ENCODE measurements at regions not wholly inside any gene's neighbourhood (a gene's known extent, or its start where the extent isn't known, plus 50 kb on each side); places are given as distances from the start of the nearest gene placed in this dataset.

DNA sequence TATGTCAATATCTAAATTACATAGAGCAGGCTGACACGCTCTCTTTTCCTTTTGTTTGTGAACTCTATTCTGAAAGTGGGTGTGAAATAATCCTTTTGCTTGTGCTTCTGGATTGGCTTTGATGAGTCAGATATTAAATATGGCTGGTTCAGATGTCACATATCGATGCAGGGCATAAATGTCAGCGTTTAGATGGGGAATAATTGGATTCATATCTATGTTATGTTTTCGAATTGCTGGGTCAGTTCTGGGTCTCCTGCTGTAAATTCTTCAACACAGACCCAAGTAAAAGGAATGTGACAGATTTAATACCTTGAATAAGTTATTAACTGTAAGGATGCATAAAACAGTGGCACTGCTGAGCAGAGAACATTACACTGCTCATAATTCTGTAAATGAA, 118.7 kb upstream of the SNX2 start:
- Histone ChIP-seq H3F3A (ENCODE audit: insufficient read depth, low read length) (no peaks in the 10 kb centered on the region), H3K27me3 (ENCODE audit: insufficient read depth, low read length) (no peaks in the 10 kb centered on the region), H3K27ac (ENCODE audit: low read depth, low read length, poor library complexity, severe bottlenecking) (no peak overlapping the region), H2AFZ (ENCODE audit: low read length) (no peak overlapping the region), H3K9ac (ENCODE audit: low read length) (no peak overlapping the region), H3K9me3 (ENCODE audit: low read length) (no peaks in the 10 kb centered on the region), H3K79me2 (ENCODE audit: insufficient read depth, low read length) (no peaks in the 10 kb centered on the region), H3K4me1 (ENCODE audit: insufficient read depth, low read length, severe bottlenecking) (peaks cover 6% of the 10 kb centered on the region), H4K20me1 (ENCODE audit: insufficient read depth, low read length) (no peaks in the 10 kb centered on the region), H3K9me2 (ENCODE audit: low read depth, low read length) (no peaks in the 10 kb centered on the region), H3K4me2 (ENCODE audit: low read length) (no peak overlapping the region), H3K4me3 (ENCODE audit: low read depth, low read length, poor library complexity, severe bottlenecking) (no peak overlapping the region), H3K36me3 (ENCODE audit: insufficient read depth, low read length) (no peaks in the 10 kb centered on the region)
- TF ChIP-seq, protein P1, sequence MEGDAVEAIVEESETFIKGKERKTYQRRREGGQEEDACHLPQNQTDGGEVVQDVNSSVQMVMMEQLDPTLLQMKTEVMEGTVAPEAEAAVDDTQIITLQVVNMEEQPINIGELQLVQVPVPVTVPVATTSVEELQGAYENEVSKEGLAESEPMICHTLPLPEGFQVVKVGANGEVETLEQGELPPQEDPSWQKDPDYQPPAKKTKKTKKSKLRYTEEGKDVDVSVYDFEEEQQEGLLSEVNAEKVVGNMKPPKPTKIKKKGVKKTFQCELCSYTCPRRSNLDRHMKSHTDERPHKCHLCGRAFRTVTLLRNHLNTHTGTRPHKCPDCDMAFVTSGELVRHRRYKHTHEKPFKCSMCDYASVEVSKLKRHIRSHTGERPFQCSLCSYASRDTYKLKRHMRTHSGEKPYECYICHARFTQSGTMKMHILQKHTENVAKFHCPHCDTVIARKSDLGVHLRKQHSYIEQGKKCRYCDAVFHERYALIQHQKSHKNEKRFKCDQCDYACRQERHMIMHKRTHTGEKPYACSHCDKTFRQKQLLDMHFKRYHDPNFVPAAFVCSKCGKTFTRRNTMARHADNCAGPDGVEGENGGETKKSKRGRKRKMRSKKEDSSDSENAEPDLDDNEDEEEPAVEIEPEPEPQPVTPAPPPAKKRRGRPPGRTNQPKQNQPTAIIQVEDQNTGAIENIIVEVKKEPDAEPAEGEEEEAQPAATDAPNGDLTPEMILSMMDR (IDR thresholded peaks at IDR 0.05; ENCODE audit: low read length), result no peak
- no peak for TF ChIP-seq EZH2 (IDR thresholded peaks at IDR 0.05; ENCODE audit: borderline replicate concordance, low read length)

DNA sequence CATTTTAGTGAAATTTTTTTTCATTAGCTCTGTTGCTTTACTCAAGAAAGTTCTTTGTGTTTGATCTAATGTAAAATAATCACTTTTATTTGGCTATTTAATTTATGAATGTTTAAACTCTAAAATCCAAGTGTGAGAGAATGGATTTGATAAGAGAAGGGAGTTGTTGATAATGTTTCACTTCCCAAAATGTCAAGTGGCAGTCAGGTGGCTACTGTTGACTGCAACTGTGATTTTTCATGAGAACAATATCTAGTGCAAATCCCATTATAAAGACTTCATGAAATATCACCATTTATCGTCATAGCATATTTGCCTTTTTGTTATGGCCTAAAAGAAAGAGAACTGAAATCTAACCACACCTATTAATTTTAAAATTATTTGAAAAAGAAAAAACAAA, 118.3 kb upstream of the SNX2 start:
- no peaks in the 10 kb centered on the region for H3K36me3 ChIP-seq (ENCODE audit: insufficient read depth, low read length)
- H3K4me1 ChIP-seq (ENCODE audit: insufficient read depth, low read length, severe bottlenecking), result peaks cover 6% of the 10 kb centered on the region
- no peaks in the 10 kb centered on the region for H4K20me1 ChIP-seq (ENCODE audit: insufficient read depth, low read length)
- no peaks in the 10 kb centered on the region for H3K9me2 ChIP-seq (ENCODE audit: low read depth, low read length)
- no peak overlapping the region for H2AFZ ChIP-seq (ENCODE audit: low read length)
- H3K9me3 ChIP-seq (ENCODE audit: low read length), result no peaks in the 10 kb centered on the region
- no peaks in the 10 kb centered on the region for H3F3A ChIP-seq (ENCODE audit: insufficient read depth, low read length)
- no peak overlapping the region for H3K4me2 ChIP-seq (ENCODE audit: low read length)
- H3K27me3 ChIP-seq (ENCODE audit: insufficient read depth, low read length), result no peaks in the 10 kb centered on the region
- no peak overlapping the region for H3K4me3 ChIP-seq (ENCODE audit: low read depth, low read length, poor library complexity, severe bottlenecking)
- H3K79me2 ChIP-seq (ENCODE audit: insufficient read depth, low read length), result no peaks in the 10 kb centered on the region
- H3K9ac ChIP-seq (ENCODE audit: low read length), result no peak overlapping the region
- no peak overlapping the region for H3K27ac ChIP-seq (ENCODE audit: low read depth, low read length, poor library complexity, severe bottlenecking)
- TF ChIP-seq EZH2 (IDR thresholded peaks at IDR 0.05; ENCODE audit: borderline replicate concordance, low read length), result no peak
- TF ChIP-seq, protein P1 (IDR thresholded peaks at IDR 0.05; ENCODE audit: low read length), result no peak

DNA sequence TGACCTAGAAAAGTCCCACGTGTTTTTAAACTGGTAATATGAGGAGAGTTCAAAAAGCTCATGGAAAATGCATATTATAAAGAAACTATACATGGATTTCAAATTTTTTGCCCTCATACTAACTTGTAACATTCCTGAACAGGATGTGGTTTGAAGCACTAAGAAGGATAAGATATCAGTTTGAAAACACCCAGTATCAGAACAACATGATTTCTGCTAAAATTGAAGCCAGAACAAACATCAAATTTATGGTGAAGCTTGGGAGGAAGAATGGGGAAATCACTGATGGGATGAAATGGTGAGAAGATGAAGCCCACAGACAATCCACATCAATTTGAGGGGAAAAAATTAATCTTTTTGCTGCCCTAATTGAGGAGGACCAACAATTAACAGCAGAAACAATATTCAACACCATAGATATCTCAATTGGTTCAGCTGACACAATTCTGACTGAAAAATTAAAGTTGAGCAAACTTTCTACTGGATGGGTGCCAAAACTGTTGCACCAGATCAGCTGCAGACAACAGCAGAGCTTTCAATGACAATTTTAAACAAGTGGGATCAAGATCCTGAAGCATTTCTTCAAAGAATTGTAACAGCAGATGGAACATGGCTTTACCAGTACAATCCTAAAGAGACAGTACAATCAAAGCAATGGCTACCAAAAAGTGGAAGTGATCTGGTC, 113.2 kb upstream of the SNX2 start:
- Histone ChIP-seq H4K20me1 (ENCODE audit: insufficient read depth, low read length) (no peaks in the 10 kb centered on the region), H3K79me2 (ENCODE audit: insufficient read depth, low read length) (no peaks in the 10 kb centered on the region), H3K36me3 (ENCODE audit: insufficient read depth, low read length) (no peaks in the 10 kb centered on the region; the same call in 1 of the 2 replicates), H3K9me2 (ENCODE audit: low read depth, low read length) (no peaks in the 10 kb centered on the region), H3K4me1 (ENCODE audit: insufficient read depth, low read length, severe bottlenecking) (no peaks in the 10 kb centered on the region), H3K9me3 (ENCODE audit: low read length) (no peaks in the 10 kb centered on the region), H2AFZ (ENCODE audit: low read length) (no peak overlapping the region), H3K27ac (ENCODE audit: low read depth, low read length, poor library complexity, severe bottlenecking) (no peak overlapping the region), H3K4me3 (ENCODE audit: low read depth, low read length, poor library complexity, severe bottlenecking) (no peak overlapping the region), H3K4me2 (ENCODE audit: low read length) (no peak overlapping the region), H3F3A (ENCODE audit: insufficient read depth, low read length) (0 out of 2 replicates have a peak, but pooled peaks cover 3% of the 10 kb centered on the region), H3K9ac (ENCODE audit: low read length) (no peak overlapping the region), H3K27me3 (ENCODE audit: insufficient read depth, low read length) (no peaks in the 10 kb centered on the region)
- TF ChIP-seq EZH2 (IDR thresholded peaks at IDR 0.05; ENCODE audit: borderline replicate concordance, low read length), result no peak
- TF ChIP-seq, protein P1 (IDR thresholded peaks at IDR 0.05; ENCODE audit: low read length), result no peak
